ENCODE measurements at regions not wholly inside any gene's neighbourhood (a gene's known extent, or its start where the extent isn't known, plus 50 kb on each side); places are given as distances from the start of the nearest gene placed in this dataset.
"Not testable (repeated sequence)": the region's sequence is repeated elsewhere in the genome, so short reads cannot be mapped to it uniquely, and the experiment has no call there.

- Histone ChIP-seq H3K79me2 (ENCODE audit: insufficient read depth, low read length) (no peaks in the 10 kb centered on the region), H2AFZ (ENCODE audit: low read depth, low read length, severe bottlenecking) (no peak overlapping the region), H3K4me2 (ENCODE audit: low read depth, low read length, poor library complexity, severe bottlenecking) (no peak overlapping the region), H3K27me3 (ENCODE audit: low read length) (no peaks in the 10 kb centered on the region), H3K9me2 (replicated peaks; ENCODE audit: insufficient read depth, low read length) (no peaks in the 10 kb centered on the region), H3F3A (ENCODE audit: insufficient read depth) (no peaks in the 10 kb centered on the region), H4K20me1 (ENCODE audit: low read depth, low read length) (no peaks in the 10 kb centered on the region), H3K27ac (ENCODE audit: low read depth, low read length) (no peak overlapping the region), H3K9ac (ENCODE audit: low read length) (no peak overlapping the region), H3K36me3 (ENCODE audit: low read length) (no peaks in the 10 kb centered on the region), H3K4me3 (ENCODE audit: insufficient read depth, low read length, poor library complexity, severe bottlenecking) (no peak overlapping the region), H3K9me3 (ENCODE audit: insufficient read depth, low read length) (no peaks in the 10 kb centered on the region)
- TF ChIP-seq, protein P1, sequence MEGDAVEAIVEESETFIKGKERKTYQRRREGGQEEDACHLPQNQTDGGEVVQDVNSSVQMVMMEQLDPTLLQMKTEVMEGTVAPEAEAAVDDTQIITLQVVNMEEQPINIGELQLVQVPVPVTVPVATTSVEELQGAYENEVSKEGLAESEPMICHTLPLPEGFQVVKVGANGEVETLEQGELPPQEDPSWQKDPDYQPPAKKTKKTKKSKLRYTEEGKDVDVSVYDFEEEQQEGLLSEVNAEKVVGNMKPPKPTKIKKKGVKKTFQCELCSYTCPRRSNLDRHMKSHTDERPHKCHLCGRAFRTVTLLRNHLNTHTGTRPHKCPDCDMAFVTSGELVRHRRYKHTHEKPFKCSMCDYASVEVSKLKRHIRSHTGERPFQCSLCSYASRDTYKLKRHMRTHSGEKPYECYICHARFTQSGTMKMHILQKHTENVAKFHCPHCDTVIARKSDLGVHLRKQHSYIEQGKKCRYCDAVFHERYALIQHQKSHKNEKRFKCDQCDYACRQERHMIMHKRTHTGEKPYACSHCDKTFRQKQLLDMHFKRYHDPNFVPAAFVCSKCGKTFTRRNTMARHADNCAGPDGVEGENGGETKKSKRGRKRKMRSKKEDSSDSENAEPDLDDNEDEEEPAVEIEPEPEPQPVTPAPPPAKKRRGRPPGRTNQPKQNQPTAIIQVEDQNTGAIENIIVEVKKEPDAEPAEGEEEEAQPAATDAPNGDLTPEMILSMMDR (IDR thresholded peaks at IDR 0.05; ENCODE audit: insufficient read depth, low read length, poor library complexity, severe bottlenecking), result no peak
Observed at GRCh38 chr14:37745657-37746056, 150.2 kb downstream of the TTC6 start.

GRCh38 chr14:37746140-37746832 is 150.9 kb downstream of the TTC6 start:
- Histone ChIP-seq H3K36me3 (ENCODE audit: low read length) (no peaks in the 10 kb centered on the region), H3K79me2 (ENCODE audit: insufficient read depth, low read length) (no peaks in the 10 kb centered on the region), H2AFZ (ENCODE audit: low read depth, low read length, severe bottlenecking) (no peak overlapping the region), H3K27me3 (ENCODE audit: low read length) (no peaks in the 10 kb centered on the region), H3K4me3 (ENCODE audit: insufficient read depth, low read length, poor library complexity, severe bottlenecking) (no peak overlapping the region), H3K27ac (ENCODE audit: low read depth, low read length) (no peak overlapping the region), H3K9me2 (replicated peaks; ENCODE audit: insufficient read depth, low read length) (no peaks in the 10 kb centered on the region), H4K20me1 (ENCODE audit: low read depth, low read length) (no peaks in the 10 kb centered on the region), H3K9ac (ENCODE audit: low read length) (no peak overlapping the region), H3K9me3 (ENCODE audit: insufficient read depth, low read length) (no peaks in the 10 kb centered on the region), H3K4me2 (ENCODE audit: low read depth, low read length, poor library complexity, severe bottlenecking) (no peak overlapping the region), H3F3A (ENCODE audit: insufficient read depth) (no peaks in the 10 kb centered on the region)
- no peak for TF ChIP-seq EZH2phosphoT487 (conservative IDR thresholded peaks at IDR 0.05; ENCODE audit: low read length)
- TF ChIP-seq, protein P1 (IDR thresholded peaks at IDR 0.05; ENCODE audit: insufficient read depth, low read length, poor library complexity, severe bottlenecking), result no peak

DNA sequence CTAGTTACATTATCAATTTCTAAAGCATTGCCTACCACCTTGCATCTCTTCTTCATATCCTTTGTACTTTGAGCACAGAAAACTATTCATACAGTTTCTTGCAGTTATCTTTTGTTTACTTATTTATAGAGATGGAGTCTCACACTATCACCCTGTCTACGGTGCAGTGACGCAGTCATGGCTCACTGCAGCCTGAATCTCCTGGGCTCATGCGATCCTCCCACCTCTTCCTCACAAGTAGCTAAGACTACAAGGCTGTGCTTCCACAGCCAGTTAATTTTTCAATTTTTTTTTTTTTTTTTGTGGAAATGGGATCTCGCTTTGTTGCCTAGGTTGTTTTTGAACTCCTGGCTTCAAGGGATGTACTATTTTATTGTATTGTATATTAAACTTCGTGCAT is 158.0 kb downstream of the TTC6 start:
- no peak for TF ChIP-seq EZH2phosphoT487 (conservative IDR thresholded peaks at IDR 0.05; ENCODE audit: low read length)
- TF ChIP-seq, protein P1 (IDR thresholded peaks at IDR 0.05; ENCODE audit: insufficient read depth, low read length, poor library complexity, severe bottlenecking), result no peak
- H3K9me3 ChIP-seq (ENCODE audit: insufficient read depth, low read length), result no peaks in the 10 kb centered on the region

DNA sequence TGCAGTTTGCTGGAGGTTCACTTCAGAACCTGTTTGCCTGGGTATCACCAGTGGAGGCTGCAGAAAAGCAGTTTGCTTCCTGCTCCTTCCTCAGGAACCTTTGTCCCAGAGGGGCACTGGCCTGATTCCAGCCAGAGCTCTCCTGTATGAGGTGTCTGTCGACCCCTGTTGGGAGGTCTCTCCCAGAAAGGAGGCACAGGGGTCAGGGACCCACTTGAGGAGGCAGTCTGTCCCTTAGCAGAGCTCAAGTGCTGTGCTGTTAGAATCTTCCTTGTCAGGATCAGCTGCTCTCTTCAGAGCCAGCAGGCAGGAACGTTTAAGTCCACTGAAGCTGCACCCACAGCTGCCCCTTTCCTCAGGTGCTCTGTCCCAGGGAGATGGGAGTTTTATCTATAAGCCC is 164.8 kb downstream of the TTC6 start:
- H3K79me2 ChIP-seq (ENCODE audit: insufficient read depth, low read length); H4K20me1 ChIP-seq (ENCODE audit: low read depth, low read length); H3K27ac ChIP-seq (ENCODE audit: low read depth, low read length); H3K4me2 ChIP-seq (ENCODE audit: low read depth, low read length, poor library complexity, severe bottlenecking); H3K27me3 ChIP-seq (ENCODE audit: low read length); H2AFZ ChIP-seq (ENCODE audit: low read depth, low read length, severe bottlenecking); H3F3A ChIP-seq (ENCODE audit: insufficient read depth); H3K9me2 ChIP-seq (replicated peaks; ENCODE audit: insufficient read depth, low read length); H3K9me3 ChIP-seq (ENCODE audit: insufficient read depth, low read length); H3K4me3 ChIP-seq (ENCODE audit: insufficient read depth, low read length, poor library complexity, severe bottlenecking); H3K36me3 ChIP-seq (ENCODE audit: low read length); H3K9ac ChIP-seq (ENCODE audit: low read length): not testable (repeated sequence)

More for the DNA sequence above, 158.0 kb downstream of the TTC6 start:
- H2AFZ ChIP-seq (ENCODE audit: low read depth, low read length, severe bottlenecking), result no peak overlapping the region
- no peak overlapping the region for H3K4me2 ChIP-seq (ENCODE audit: low read depth, low read length, poor library complexity, severe bottlenecking)
- no peak overlapping the region for H3K27ac ChIP-seq (ENCODE audit: low read depth, low read length)
- no peaks in the 10 kb centered on the region for H3F3A ChIP-seq (ENCODE audit: insufficient read depth)
- H3K9me2 ChIP-seq (replicated peaks; ENCODE audit: insufficient read depth, low read length), result no peaks in the 10 kb centered on the region
- H3K9ac ChIP-seq (ENCODE audit: low read length), result no peak overlapping the region
- no peaks in the 10 kb centered on the region for H4K20me1 ChIP-seq (ENCODE audit: low read depth, low read length)
- no peaks in the 10 kb centered on the region for H3K79me2 ChIP-seq (ENCODE audit: insufficient read depth, low read length)
- no peak overlapping the region for H3K4me3 ChIP-seq (ENCODE audit: insufficient read depth, low read length, poor library complexity, severe bottlenecking)
- no peaks in the 10 kb centered on the region for H3K36me3 ChIP-seq (ENCODE audit: low read length)
- no peaks in the 10 kb centered on the region for H3K27me3 ChIP-seq (ENCODE audit: low read length)
